ENCODE measurements at regions not wholly inside any gene's neighbourhood (a gene's known extent, or its start where the extent isn't known, plus 50 kb on each side); places are given as distances from the start of the nearest gene placed in this dataset.

DNA sequence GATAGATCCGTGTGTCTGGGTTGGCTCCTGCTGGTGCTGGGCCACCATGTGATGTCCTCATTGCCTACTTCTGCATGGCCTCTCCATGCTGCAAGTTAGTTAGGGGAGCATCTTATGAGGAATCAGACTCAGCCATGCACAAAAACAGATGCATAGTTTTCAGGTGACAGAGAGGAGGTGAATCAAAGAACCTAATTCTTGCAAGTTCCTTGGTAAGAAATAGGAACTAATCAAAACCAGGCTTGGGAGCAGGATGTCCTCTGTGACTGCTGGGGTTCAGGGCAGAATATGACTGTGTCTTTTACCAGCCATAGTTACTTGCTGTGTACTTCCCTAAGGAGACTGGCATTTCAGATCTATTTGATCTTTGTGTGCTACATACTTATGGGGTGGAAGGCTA lies 61.6 kb downstream of the C9orf152 start:
- ChIA-PET CTCF (interaction anchor here (0.7 kb wide), 1 partner anchor 162 kb away, joined by 3 read pairs; no protein-coding TSS in a partner anchor), POLR2A (interaction anchor here (0.6 kb wide), 1 partner anchor 47 kb away, joined by 3 read pairs; no protein-coding TSS in a partner anchor)
- H3K4me3 Mint-ChIP-seq, result no peak overlapping the region
- H3K27me3 Mint-ChIP-seq, result no peaks in the 10 kb centered on the region
- intact Hi-C loops (cut with DNase I, micrococcal nuclease), result no loop called here
- Histone ChIP-seq H3K36me3 (ENCODE audit: insufficient read depth, low read length) (no peaks in the 10 kb centered on the region), H3K4me1 (ENCODE audit: insufficient read depth, low read length) (peaks cover 23% of the 10 kb centered on the region), H3K27ac (ENCODE audit: low read depth in 1 of 2, low read length in 2 of 2) (no peak overlapping the region), H3K27me3 (ENCODE audit: control insufficient read depth in 1 of 2, insufficient read depth in 2 of 2, low read length in 2 of 2) (no peaks in the 10 kb centered on the region), H3K4me3 (ENCODE audit: low read length) (no peak overlapping the region), H3K9me3 (ENCODE audit: control insufficient read depth in 1 of 2, insufficient read depth in 1 of 2, low read length in 2 of 2) (no peaks in the 10 kb centered on the region)
- H3K4me1 Mint-ChIP-seq (ENCODE audit: low read depth), result peaks cover 65% of the 10 kb centered on the region
- no peak for ATAC-seq (ENCODE audit: poor library complexity)
- no peak for DNase-seq
- peak overlapping the region; percentile 68 for H3K27ac Mint-ChIP-seq
- TF ChIP-seq, protein P1, sequence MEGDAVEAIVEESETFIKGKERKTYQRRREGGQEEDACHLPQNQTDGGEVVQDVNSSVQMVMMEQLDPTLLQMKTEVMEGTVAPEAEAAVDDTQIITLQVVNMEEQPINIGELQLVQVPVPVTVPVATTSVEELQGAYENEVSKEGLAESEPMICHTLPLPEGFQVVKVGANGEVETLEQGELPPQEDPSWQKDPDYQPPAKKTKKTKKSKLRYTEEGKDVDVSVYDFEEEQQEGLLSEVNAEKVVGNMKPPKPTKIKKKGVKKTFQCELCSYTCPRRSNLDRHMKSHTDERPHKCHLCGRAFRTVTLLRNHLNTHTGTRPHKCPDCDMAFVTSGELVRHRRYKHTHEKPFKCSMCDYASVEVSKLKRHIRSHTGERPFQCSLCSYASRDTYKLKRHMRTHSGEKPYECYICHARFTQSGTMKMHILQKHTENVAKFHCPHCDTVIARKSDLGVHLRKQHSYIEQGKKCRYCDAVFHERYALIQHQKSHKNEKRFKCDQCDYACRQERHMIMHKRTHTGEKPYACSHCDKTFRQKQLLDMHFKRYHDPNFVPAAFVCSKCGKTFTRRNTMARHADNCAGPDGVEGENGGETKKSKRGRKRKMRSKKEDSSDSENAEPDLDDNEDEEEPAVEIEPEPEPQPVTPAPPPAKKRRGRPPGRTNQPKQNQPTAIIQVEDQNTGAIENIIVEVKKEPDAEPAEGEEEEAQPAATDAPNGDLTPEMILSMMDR (IDR thresholded peaks at IDR 0.05), result no peak
- no peaks in the 10 kb centered on the region for H3K9me3 Mint-ChIP-seq
- peaks cover 3% of the 10 kb centered on the region for H3K36me3 Mint-ChIP-seq (ENCODE audit: low read depth)

DNA sequence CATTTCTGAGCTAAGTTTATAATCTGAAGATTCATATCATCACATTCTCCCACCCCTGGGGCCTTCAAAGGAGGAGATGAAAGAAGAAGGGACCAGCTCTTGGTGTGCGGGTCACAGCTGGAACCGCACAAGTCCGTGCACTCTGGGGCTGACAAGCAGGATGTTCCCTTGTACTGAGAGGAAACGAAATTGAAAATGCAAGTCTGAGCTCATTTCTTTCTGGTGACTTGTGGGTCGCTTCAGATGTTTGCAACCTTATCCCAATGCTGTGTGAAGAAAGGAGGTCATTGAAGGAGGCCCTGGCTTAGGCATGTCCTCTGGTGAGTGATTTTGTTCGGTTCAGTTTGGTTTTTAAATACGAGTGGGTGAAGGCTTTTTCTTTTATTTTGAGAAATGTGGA lies 59.6 kb downstream of the C9orf152 start:
- Histone ChIP-seq H3K27me3 (ENCODE audit: control insufficient read depth in 1 of 2, insufficient read depth in 2 of 2, low read length in 2 of 2) (no peaks in the 10 kb centered on the region), H3K27ac (ENCODE audit: low read depth in 1 of 2, low read length in 2 of 2) (peak overlapping the region in 1 of 2 donors; percentile 67), H3K4me3 (ENCODE audit: low read length) (peak overlapping the region; percentile 49), H3K36me3 (ENCODE audit: insufficient read depth, low read length) (no peaks in the 10 kb centered on the region), H3K9me3 (ENCODE audit: control insufficient read depth in 1 of 2, insufficient read depth in 1 of 2, low read length in 2 of 2) (no peaks in the 10 kb centered on the region), H3K4me1 (ENCODE audit: insufficient read depth, low read length) (peaks cover 21% of the 10 kb centered on the region)
- peak; percentile 51 for ATAC-seq (ENCODE audit: poor library complexity)
- peak overlapping the region; percentile 75 for H3K27ac Mint-ChIP-seq
- peaks cover 3% of the 10 kb centered on the region for H3K36me3 Mint-ChIP-seq (ENCODE audit: low read depth)
- intact Hi-C loops (cut with DNase I, micrococcal nuclease), result no loop called here
- peak in 7 of 14 experiments; percentile 7 to 69 (median 45) for DNase-seq
- no peaks in the 10 kb centered on the region for H3K27me3 Mint-ChIP-seq
- TF ChIP-seq, protein P1 (IDR thresholded peaks at IDR 0.05), result no peak
- CTCF ChIA-PET, result no interaction called here
- POLR2A ChIA-PET, result interaction anchor here (0.6 to 2.5 kb wide), 5 partner anchors 9 to 245 kb away, joined by 3 to 16 read pairs (median 3); no protein-coding TSS in a partner anchor
- no peaks in the 10 kb centered on the region for H3K9me3 Mint-ChIP-seq
- H3K4me3 Mint-ChIP-seq, result peak overlapping the region; percentile 87
- H3K4me1 Mint-ChIP-seq (ENCODE audit: low read depth), result peaks cover 62% of the 10 kb centered on the region

DNA sequence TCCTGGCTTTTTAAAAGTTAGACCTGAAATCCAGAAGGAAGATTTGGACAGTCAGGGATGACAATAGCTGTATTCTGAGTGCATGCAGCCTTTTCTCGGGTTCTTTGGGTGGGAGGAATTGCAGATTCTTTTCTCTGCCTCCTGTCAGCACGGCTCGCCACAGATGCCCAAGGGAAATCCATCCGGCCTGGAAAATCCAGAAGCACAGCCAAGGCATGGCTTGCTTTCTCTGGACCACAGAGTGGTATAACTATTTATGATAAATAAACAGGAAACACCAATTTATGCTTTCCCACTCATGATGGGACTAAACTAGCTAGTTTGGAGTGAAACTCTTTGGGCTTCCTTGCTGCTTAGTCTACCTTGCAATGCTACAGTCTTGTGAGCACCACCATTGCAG lies 59.1 kb downstream of the C9orf152 start:
- Histone ChIP-seq H3K27ac (ENCODE audit: low read depth in 1 of 2, low read length in 2 of 2) (peak overlapping the region in 1 of 2 donors; percentile 67), H3K4me1 (ENCODE audit: insufficient read depth, low read length) (peaks cover 21% of the 10 kb centered on the region), H3K36me3 (ENCODE audit: insufficient read depth, low read length) (no peaks in the 10 kb centered on the region), H3K27me3 (ENCODE audit: control insufficient read depth in 1 of 2, insufficient read depth in 2 of 2, low read length in 2 of 2) (no peaks in the 10 kb centered on the region), H3K9me3 (ENCODE audit: control insufficient read depth in 1 of 2, insufficient read depth in 1 of 2, low read length in 2 of 2) (no peaks in the 10 kb centered on the region), H3K4me3 (ENCODE audit: low read length) (peak overlapping the region; percentile 49)
- H3K27ac Mint-ChIP-seq, result peak overlapping the region; percentile 75
- H3K27me3 Mint-ChIP-seq, result no peaks in the 10 kb centered on the region
- ATAC-seq (ENCODE audit: poor library complexity) (no peak), DNase-seq (peak in 1 of 14 experiments; percentile 9)
- H3K9me3 Mint-ChIP-seq, result no peaks in the 10 kb centered on the region
- POLR2A ChIA-PET, result interaction anchor here (0.6 to 2.5 kb wide), 6 partner anchors 8 to 245 kb away, joined by 3 to 16 read pairs (median 3); no protein-coding TSS in a partner anchor
- intact Hi-C loops (cut with DNase I, micrococcal nuclease), result no loop called here
- peak overlapping the region; percentile 87 for H3K4me3 Mint-ChIP-seq
- peaks cover 3% of the 10 kb centered on the region for H3K36me3 Mint-ChIP-seq (ENCODE audit: low read depth)
- peaks cover 57% of the 10 kb centered on the region for H3K4me1 Mint-ChIP-seq (ENCODE audit: low read depth)
- TF ChIP-seq, protein P1 (IDR thresholded peaks at IDR 0.05), result no peak
- CTCF ChIA-PET, result no interaction called here
